H9 (cell line): ENCODE measurements at regions not wholly inside any gene's neighbourhood (a gene's known extent, or its start where the extent isn't known, plus 50 kb on each side); places are given as distances from the start of the nearest gene placed in this dataset.
"Not testable (repeated sequence)": the region's sequence is repeated elsewhere in the genome, so short reads cannot be mapped to it uniquely, and the experiment has no call there.

ENCODE experiments used
- DNase-seq: peaks from one replicate; pipeline ENCODE4 v3.0.0-alpha.2; 2017
- H2AFZ ChIP-seq: one replicate; pipeline ENCODE4 v1.6.1; 2013; ENCODE audit warnings: mild to moderate bottlenecking, low read length, control low read depth, moderate library complexity
- H2AK5ac ChIP-seq: 2 replicates; pipeline ENCODE4 v1.6.1; 2013; ENCODE audit warnings: low read length, control low read depth, mixed read lengths; ENCODE audit not compliant: insufficient read length
- H2BK120ac ChIP-seq: one replicate; pipeline ENCODE4 v1.6.1; 2013; ENCODE audit warnings: low read depth, mild to moderate bottlenecking, low read length, control low read depth, inconsistent platforms; ENCODE audit not compliant: poor library complexity, severe bottlenecking
- H2BK12ac ChIP-seq: 2 replicates; pipeline ENCODE4 v1.6.1; 2013; ENCODE audit warnings: low read length, control low read depth, mixed read lengths, low read depth; ENCODE audit not compliant: insufficient read length
- H2BK15ac ChIP-seq: 2 replicates; pipeline ENCODE4 v1.6.1; 2013; ENCODE audit warnings: low read depth, low read length, control low read depth
- H2BK20ac ChIP-seq: one replicate; pipeline ENCODE4 v1.6.1; 2013; ENCODE audit warnings: low read depth, mild to moderate bottlenecking, low read length, control low read depth, inconsistent platforms; ENCODE audit not compliant: poor library complexity, severe bottlenecking
- H2BK5ac ChIP-seq: 2 replicates; pipeline ENCODE4 v1.6.1; 2013; ENCODE audit warnings: low read length, control low read depth, mixed read lengths; ENCODE audit not compliant: insufficient read length
- H3K14ac ChIP-seq: 2 replicates; pipeline ENCODE4 v1.6.1; 2013; ENCODE audit warnings: low read length, control low read depth; ENCODE audit not compliant: insufficient read depth
- H3K18ac ChIP-seq: 2 replicates; pipeline ENCODE4 v1.6.1; 2013; ENCODE audit warnings: low read depth, mild to moderate bottlenecking, mixed read lengths, low read length, control low read depth; ENCODE audit not compliant: insufficient read length
- H3K23ac ChIP-seq: 2 replicates; pipeline ENCODE4 v1.6.1; 2013; ENCODE audit warnings: low read length, control low read depth, mixed read lengths, low read depth; ENCODE audit not compliant: insufficient read length
- H3K23me2 ChIP-seq: 2 replicates; pipeline ENCODE4 v1.6.1; 2013; ENCODE audit warnings: low read depth, mild to moderate bottlenecking, mixed read lengths, low read length, control low read depth; ENCODE audit not compliant: insufficient read length, poor library complexity, severe bottlenecking
- H3K27ac ChIP-seq: 2 replicates; pipeline ENCODE4 v1.5.1; 2013; ENCODE audit warnings: low read length, control low read depth, mixed read lengths, low read depth; ENCODE audit not compliant: insufficient read length
- H3K27me3 ChIP-seq: 2 replicates; pipeline ENCODE4 v1.6.1; 2013; ENCODE audit warnings: low read length, control low read depth, inconsistent platforms; ENCODE audit not compliant: insufficient read depth
- H3K4ac ChIP-seq: 2 replicates; pipeline ENCODE4 v1.6.1; 2013; ENCODE audit warnings: low read depth, mild to moderate bottlenecking, control low read depth, inconsistent platforms, low read length, moderate library complexity
- H3K4me1 ChIP-seq: 2 replicates; pipeline ENCODE4 v1.6.1; 2013; ENCODE audit warnings: low read length, control low read depth, inconsistent platforms; ENCODE audit not compliant: insufficient read depth
- H3K4me2 ChIP-seq: 2 replicates; pipeline ENCODE4 v1.6.1; 2013; ENCODE audit warnings: low read length, control low read depth, mixed read lengths; ENCODE audit not compliant: insufficient read length, insufficient read depth
- H3K56ac ChIP-seq: 2 replicates; pipeline ENCODE4 v1.6.1; 2013; ENCODE audit warnings: low read depth, mild to moderate bottlenecking, mixed read lengths, low read length, control low read depth; ENCODE audit not compliant: insufficient read length
- H3K79me1 ChIP-seq: 2 replicates; pipeline ENCODE4 v1.6.1; 2013; ENCODE audit warnings: low read depth, mild to moderate bottlenecking, moderate library complexity, low read length, control low read depth, inconsistent platforms; ENCODE audit not compliant: insufficient read depth, poor library complexity, severe bottlenecking
- H3K79me2 ChIP-seq: 2 replicates; pipeline ENCODE4 v1.6.1; 2013; ENCODE audit warnings: low read length, control low read depth, inconsistent platforms; ENCODE audit not compliant: insufficient read depth
- H3K9ac ChIP-seq: 2 replicates; pipeline ENCODE4 v1.6.1; 2013; ENCODE audit warnings: low read length, control low read depth, mixed read lengths; ENCODE audit not compliant: insufficient read length; ENCODE audit errors: extremely low read depth
- H3K9me3 ChIP-seq: one replicate; pipeline ENCODE4 v1.6.1; 2013; ENCODE audit warnings: low read depth, low read length, inconsistent platforms; ENCODE audit not compliant: control insufficient read depth
- H3T11ph ChIP-seq: one replicate; pipeline ENCODE4 v1.6.1; 2013; ENCODE audit warnings: mild to moderate bottlenecking, low read length, control low read depth, inconsistent platforms
- H4K20me1 ChIP-seq: one replicate; pipeline ENCODE4 v1.6.1; 2013; ENCODE audit not compliant: control insufficient read depth, insufficient read length, insufficient read depth
- H4K5ac ChIP-seq: 2 replicates; pipeline ENCODE4 v1.6.1; 2013; ENCODE audit warnings: low read depth, mild to moderate bottlenecking, mixed read lengths, low read length, control low read depth; ENCODE audit not compliant: insufficient read length
- H4K8ac ChIP-seq: replicated peaks from 2 replicates; pipeline ENCODE4 v1.6.1; 2013; ENCODE audit warnings: low read length, control low read depth, mixed read lengths, low read depth; ENCODE audit not compliant: insufficient read length
- H4K91ac ChIP-seq: 2 replicates; pipeline ENCODE4 v1.6.1; 2013; ENCODE audit warnings: low read depth, mild to moderate bottlenecking, moderate library complexity, mixed read lengths, low read length, control low read depth; ENCODE audit not compliant: insufficient read length
- H3K27ac Mint-ChIP-seq, 3 experiments: 2 replicates in 2 of 3; 3 replicates in 1 of 3; pipeline ENCODE4 v1.8.0; 2020 to 2021; ENCODE audit warnings: mixed read lengths in 3 of 3, mild to moderate bottlenecking in 1 of 3, moderate library complexity in 1 of 3
- H3K27me3 Mint-ChIP-seq: 2 replicates; pipeline ENCODE4 v1.8.0; 2021; ENCODE audit warnings: low read depth, mild to moderate bottlenecking, moderate library complexity, mixed read lengths
- H3K36me3 Mint-ChIP-seq, 3 experiments: 2 replicates in 2 of 3; 3 replicates in 1 of 3; pipeline ENCODE4 v1.8.0; 2020 to 2021; ENCODE audit warnings: low read depth in 3 of 3, mixed read lengths in 3 of 3; ENCODE audit not compliant: insufficient read depth in 1 of 3
- H3K4me1 Mint-ChIP-seq, 2 experiments: 2 replicates each; pipeline ENCODE4 v1.8.0; 2020; ENCODE audit warnings: mixed read lengths in 2 of 2
- H3K4me3 Mint-ChIP-seq, 2 experiments: 2 replicates in 1 of 2; 3 replicates in 1 of 2; pipeline ENCODE4 v1.8.0; 2020 to 2021; ENCODE audit warnings: mild to moderate bottlenecking in 2 of 2, mixed read lengths in 2 of 2, moderate library complexity in 1 of 2
- H3K9me3 Mint-ChIP-seq, 2 experiments: 2 replicates in 1 of 2; 3 replicates in 1 of 2; pipeline ENCODE4 v1.8.0; 2020; ENCODE audit warnings: mild to moderate bottlenecking in 2 of 2, mixed read lengths in 2 of 2, moderate library complexity in 1 of 2
- WGBS: extraction: QIAGEN DNeasy Blood & Tissue Kit; methylation state at CpG from one replicate; pipeline ENCODE4 v1.1.7; 2013; ENCODE audit warnings: missing lambda C conversion rate, low lambda C conversion rate, mixed read lengths; ENCODE audit not compliant: insufficient read length; ENCODE audit errors: extremely low coverage; 5-methylcytosine and 5-hydroxymethylcytosine counted together
- TF ChIP-seq, protein P1 (sequence below): fragments of 200-600 bp; sonication (generic); conservative IDR thresholded peaks from 3 replicates; pipeline ENCODE4 v1.8.0; 2021; ENCODE audit warnings: antibody characterized with exemption, mild to moderate bottlenecking

DNA sequence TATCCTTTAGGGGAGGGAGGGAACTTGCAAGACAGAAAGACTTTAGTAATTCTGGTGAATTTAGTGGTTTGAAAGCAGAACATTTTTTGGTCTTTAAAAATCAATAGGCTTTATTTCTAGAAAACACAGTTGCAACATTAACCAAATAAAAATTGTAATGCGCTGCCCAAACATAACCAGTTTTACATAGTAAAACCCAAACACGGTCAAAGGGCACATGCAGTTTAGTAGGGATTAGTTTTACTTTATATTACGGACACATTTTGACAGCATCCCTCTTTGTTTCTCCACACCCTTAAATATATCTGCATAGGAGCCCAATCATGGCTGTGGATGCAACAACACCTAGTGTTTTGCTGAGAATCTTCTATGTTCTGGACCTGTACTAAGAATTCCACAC is 156.7 kb downstream of the NR2F2 start:
- no peak overlapping the region for H4K91ac ChIP-seq
- H3K27me3 ChIP-seq = no peaks in the 10 kb centered on the region
- Mint-ChIP-seq H3K4me3 (no peak overlapping the region), H3K4me1 (no peaks in the 10 kb centered on the region; a peak in 1 of 4 replicates), H3K9me3 (peaks cover 0 to 2% of the 10 kb centered on the region in 2 experiments; a peak in 2 of 5 replicates), H3K36me3 (no peaks in the 10 kb centered on the region), H3K27me3 (peaks cover 8% of the 10 kb centered on the region), H3K27ac (no peak overlapping the region)
- no peak overlapping the region for H2AK5ac ChIP-seq
- H4K20me1 ChIP-seq = no peaks in the 10 kb centered on the region
- no peaks in the 10 kb centered on the region for H3K23me2 ChIP-seq
- H3K56ac ChIP-seq = no peak overlapping the region
- no peak overlapping the region for H3K4ac ChIP-seq
- no peak overlapping the region for H3K23ac ChIP-seq
- no peak overlapping the region for H2BK120ac ChIP-seq
- DNase-seq = no peak
- H3K18ac ChIP-seq = no peak overlapping the region
- H2BK5ac ChIP-seq = no peak overlapping the region
- no peaks in the 10 kb centered on the region for H3K4me1 ChIP-seq
- no peak overlapping the region for H3K4me2 ChIP-seq
- TF ChIP-seq, protein P1, sequence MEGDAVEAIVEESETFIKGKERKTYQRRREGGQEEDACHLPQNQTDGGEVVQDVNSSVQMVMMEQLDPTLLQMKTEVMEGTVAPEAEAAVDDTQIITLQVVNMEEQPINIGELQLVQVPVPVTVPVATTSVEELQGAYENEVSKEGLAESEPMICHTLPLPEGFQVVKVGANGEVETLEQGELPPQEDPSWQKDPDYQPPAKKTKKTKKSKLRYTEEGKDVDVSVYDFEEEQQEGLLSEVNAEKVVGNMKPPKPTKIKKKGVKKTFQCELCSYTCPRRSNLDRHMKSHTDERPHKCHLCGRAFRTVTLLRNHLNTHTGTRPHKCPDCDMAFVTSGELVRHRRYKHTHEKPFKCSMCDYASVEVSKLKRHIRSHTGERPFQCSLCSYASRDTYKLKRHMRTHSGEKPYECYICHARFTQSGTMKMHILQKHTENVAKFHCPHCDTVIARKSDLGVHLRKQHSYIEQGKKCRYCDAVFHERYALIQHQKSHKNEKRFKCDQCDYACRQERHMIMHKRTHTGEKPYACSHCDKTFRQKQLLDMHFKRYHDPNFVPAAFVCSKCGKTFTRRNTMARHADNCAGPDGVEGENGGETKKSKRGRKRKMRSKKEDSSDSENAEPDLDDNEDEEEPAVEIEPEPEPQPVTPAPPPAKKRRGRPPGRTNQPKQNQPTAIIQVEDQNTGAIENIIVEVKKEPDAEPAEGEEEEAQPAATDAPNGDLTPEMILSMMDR = no peak
- no peak overlapping the region for H3K14ac ChIP-seq
- no peak overlapping the region for H2AFZ ChIP-seq
- no peak overlapping the region for H3K9ac ChIP-seq
- H4K5ac ChIP-seq = no peak overlapping the region
- WGBS = no CpG with 5 or more reads among the region's 3 CpGs
- no peak overlapping the region for H3T11ph ChIP-seq
- no peak overlapping the region for H3K27ac ChIP-seq
- no peak overlapping the region for H4K8ac ChIP-seq
- H2BK12ac ChIP-seq = no peak overlapping the region
- H3K79me2 ChIP-seq = no peaks in the 10 kb centered on the region
- no peak overlapping the region for H2BK20ac ChIP-seq
- H2BK15ac ChIP-seq = no peak overlapping the region
- H3K9me3 ChIP-seq = no peaks in the 10 kb centered on the region
- no peaks in the 10 kb centered on the region for H3K79me1 ChIP-seq

DNA sequence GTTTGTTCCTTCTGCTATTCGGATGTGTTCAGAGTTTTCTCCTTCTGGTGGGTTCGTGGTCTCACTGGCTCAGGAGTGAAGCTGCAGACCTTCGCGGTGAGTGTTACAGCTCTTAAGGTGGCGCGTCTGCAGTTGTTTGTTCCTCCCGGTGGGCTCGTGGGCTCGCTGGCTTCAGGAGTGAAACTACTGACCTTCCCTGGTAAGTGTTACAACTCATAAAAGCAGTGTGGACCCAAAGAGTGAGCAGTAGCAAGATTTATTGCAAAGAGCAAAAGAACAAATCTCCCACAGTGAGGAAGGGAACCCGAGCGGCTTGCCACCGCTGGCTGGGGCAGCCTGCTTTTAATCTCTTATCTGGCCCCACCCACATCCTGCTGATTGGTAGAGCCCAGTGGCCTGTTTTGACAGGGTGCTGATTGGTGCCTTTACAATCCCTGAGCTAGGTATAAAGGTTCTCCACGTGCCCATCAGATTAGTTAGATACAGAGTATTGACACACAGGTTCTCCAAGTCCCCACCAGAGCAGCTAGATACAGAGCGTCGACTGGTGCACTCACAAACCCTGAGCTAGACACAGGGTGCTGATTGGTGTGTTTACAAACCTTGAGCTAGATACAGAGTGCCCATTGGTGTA is 160.7 kb downstream of the NR2F2 start:
- H4K8ac ChIP-seq, H2BK12ac ChIP-seq, H3T11ph ChIP-seq, H3K18ac ChIP-seq, H2BK20ac ChIP-seq, H3K23me2 ChIP-seq, H3K79me2 ChIP-seq, H3K4me2 ChIP-seq, H3K4me1 Mint-ChIP-seq, H3K27me3 ChIP-seq, H4K20me1 ChIP-seq, H2AFZ ChIP-seq, DNase-seq, H4K5ac ChIP-seq, H3K36me3 Mint-ChIP-seq, H3K9me3 ChIP-seq, H3K27ac Mint-ChIP-seq, H3K14ac ChIP-seq, H4K91ac ChIP-seq, H3K9me3 Mint-ChIP-seq, H2AK5ac ChIP-seq, H3K27ac ChIP-seq, H3K4ac ChIP-seq, H3K56ac ChIP-seq, H3K79me1 ChIP-seq, H3K4me1 ChIP-seq, H2BK5ac ChIP-seq, H2BK15ac ChIP-seq, H3K23ac ChIP-seq, H2BK120ac ChIP-seq, H3K9ac ChIP-seq: not testable (repeated sequence)
- Mint-ChIP-seq H3K4me3 (peak overlapping the region in 1 of 2 experiments; percentile 49; a peak in 2 of 5 replicates), H3K27me3 (peaks cover 21% of the 10 kb centered on the region)
- WGBS = no CpG with 5 or more reads among the region's 15 CpGs
